B cell (primary cell): ENCODE measurements at regions not wholly inside any gene's neighbourhood (a gene's known extent, or its start where the extent isn't known, plus 50 kb on each side); places are given as distances from the start of the nearest gene placed in this dataset.

Experiments
- ATAC-seq: fragments of 200-7000 bp; cut with Tn5 transposase; one replicate; pipeline ENCODE4 v1.10.0; 2021; ENCODE audit warnings: low read depth, mild to moderate bottlenecking, moderate number of reproducible peaks, moderate library complexity
- CTCF ChIA-PET: fragments of 350-600 bp; sonication (Branson Sonifier 250); formaldehyde crosslinking; loops from one replicate; lab custom pipeline; 2021; ENCODE audit warnings: antibody characterized with exemption, inconsistent platforms; lab: Charles Lee
- POLR2A ChIA-PET: fragments of 350-600 bp; sonication (Branson Sonifier 250); formaldehyde crosslinking; loops from one replicate; lab custom pipeline; 2021; ENCODE audit warnings: antibody characterized with exemption; lab: Charles Lee
- DNase-seq: peaks from one replicate; pipeline ENCODE4 v3.0.0; 2013
- H2AFZ ChIP-seq: 2 replicates; pipeline ENCODE4 v1.6.1; 2012; ENCODE audit warnings: mild to moderate bottlenecking, low read depth, low read length; ENCODE audit not compliant: insufficient read depth, poor library complexity, severe bottlenecking
- H3K27ac ChIP-seq, 2 donors: 1 replicate in 1 of 2; 2 replicates in 1 of 2; pipeline ENCODE4 v1.5.1; 2012 to 2013; ENCODE audit warnings: low read length in 2 of 2, mild to moderate bottlenecking in 2 of 2, moderate library complexity in 1 of 2
- H3K27me3 ChIP-seq, 4 experiments: fragments of 200-600 bp in 1 of 4; sonication (generic) in 1 of 4; replicated peaks in 1 of 4; 1 replicate in 2 of 4; 2 replicates in 2 of 4; pipeline versions ENCODE4 v1.6.1 to v1.7.0; 2013 to 2016; ENCODE audit warnings: low read length in 3 of 4, mild to moderate bottlenecking in 2 of 4, mixed read lengths in 1 of 4, moderate library complexity in 1 of 4; ENCODE audit not compliant: insufficient read depth in 4 of 4, control insufficient read depth in 3 of 4; ENCODE audit errors: control extremely low read depth in 1 of 4
- H3K36me3 ChIP-seq, 2 experiments: replicated peaks in 1 of 2; 1 replicate in 1 of 2; 2 replicates in 1 of 2; pipeline versions ENCODE4 v1.6.1 to v1.7.1; 2013; ENCODE audit warnings: low read length in 1 of 2; ENCODE audit not compliant: insufficient read depth in 2 of 2, control insufficient read depth in 1 of 2; ENCODE audit errors: control extremely low read depth in 1 of 2, extremely low read depth in 1 of 2
- H3K4me1 ChIP-seq, 2 donors: fragments of 200-600 bp in 1 of 2; sonication (generic) in 1 of 2; 1 replicate in 1 of 2; 2 replicates in 1 of 2; pipeline versions ENCODE4 v1.5.1 to v1.6.1; 2013 to 2017; ENCODE audit warnings: low read length in 2 of 2; ENCODE audit not compliant: control insufficient read depth in 2 of 2, insufficient read depth in 2 of 2
- H3K4me2 ChIP-seq: replicated peaks from 2 replicates; pipeline ENCODE3; 2012; ENCODE audit warnings: mild to moderate bottlenecking, low read depth, low read length; ENCODE audit not compliant: poor library complexity, severe bottlenecking
- H3K4me3 ChIP-seq, 5 experiments: fragments of 200-600 bp in 1 of 5; sonication (generic) in 1 of 5; 1 replicate in 3 of 5; 2 replicates in 2 of 5; pipeline versions ENCODE4 v1.5.1 to v1.7.0; 2011 to 2016; ENCODE audit warnings: low read length in 4 of 5, mild to moderate bottlenecking in 4 of 5, low read depth in 2 of 5, control low read depth in 1 of 5, moderate library complexity in 1 of 5; ENCODE audit not compliant: insufficient read depth in 1 of 5; ENCODE audit errors: control extremely low read depth in 1 of 5, extremely low read depth in 1 of 5
- H3K79me2 ChIP-seq: fragments of 200-600 bp; sonication (generic); one replicate; pipeline ENCODE4 v1.6.0; 2016; ENCODE audit warnings: low read length; ENCODE audit not compliant: control insufficient read depth, insufficient read depth
- H3K9ac ChIP-seq: fragments of 200-600 bp; sonication (generic); 2 replicates; pipeline ENCODE4 v1.6.1; 2017; ENCODE audit warnings: mild to moderate bottlenecking, low read length, moderate library complexity
- H3K9me3 ChIP-seq, 3 donors: one replicate each; pipeline versions ENCODE4 v1.6.1 to v1.7.1; 2013; ENCODE audit warnings: low read length in 2 of 3; ENCODE audit not compliant: control insufficient read depth in 2 of 3, insufficient read depth in 1 of 3; ENCODE audit errors: control extremely low read depth in 1 of 3
- H4K20me1 ChIP-seq: 2 replicates; pipeline ENCODE4 v1.6.0; 2012; ENCODE audit warnings: mild to moderate bottlenecking, low read length; ENCODE audit not compliant: insufficient read depth, control insufficient read depth, poor library complexity, severe bottlenecking
- H3K27ac Mint-ChIP-seq: one replicate; pipeline ENCODE4 v1.8.0; 2021; ENCODE audit warnings: mixed read lengths
- H3K27me3 Mint-ChIP-seq: one replicate; pipeline ENCODE4 v1.8.0; 2021; ENCODE audit warnings: mixed read lengths
- H3K4me1 Mint-ChIP-seq: one replicate; pipeline ENCODE4 v1.8.0; 2021; ENCODE audit warnings: mixed read lengths
- H3K4me3 Mint-ChIP-seq: one replicate; pipeline ENCODE4 v1.8.0; 2021; ENCODE audit warnings: mixed read lengths
- H3K9me3 Mint-ChIP-seq: one replicate; pipeline ENCODE4 v1.8.0; 2022; ENCODE audit warnings: mixed read lengths; ENCODE audit not compliant: insufficient read depth
- EZH2 ChIP-seq: IDR thresholded peaks from 2 replicates; pipeline ENCODE4 v1.6.1; 2012; ENCODE audit warnings: borderline replicate concordance, low read depth, mild to moderate bottlenecking, moderate library complexity, low read length; ENCODE audit not compliant: insufficient read depth, poor library complexity, severe bottlenecking
- WGBS: methylation state at CpG from one replicate; pipeline ENCODE4 v1.1.5; 2013; ENCODE audit warnings: missing lambda C conversion rate; ENCODE audit not compliant: insufficient coverage; 5-methylcytosine and 5-hydroxymethylcytosine counted together
- intact Hi-C: fragments of 100-400 bp; cut with micrococcal nuclease; formaldehyde crosslinking; loops from one replicate; pipeline ENCODE4 v1.10.0; 2022
- TF ChIP-seq, protein P1 (sequence below): fragments of 200-600 bp; IDR thresholded peaks from one replicate; pipeline ENCODE4 v1.8.0; 2022; ENCODE audit warnings: antibody characterized with exemption, mild to moderate bottlenecking

DNA sequence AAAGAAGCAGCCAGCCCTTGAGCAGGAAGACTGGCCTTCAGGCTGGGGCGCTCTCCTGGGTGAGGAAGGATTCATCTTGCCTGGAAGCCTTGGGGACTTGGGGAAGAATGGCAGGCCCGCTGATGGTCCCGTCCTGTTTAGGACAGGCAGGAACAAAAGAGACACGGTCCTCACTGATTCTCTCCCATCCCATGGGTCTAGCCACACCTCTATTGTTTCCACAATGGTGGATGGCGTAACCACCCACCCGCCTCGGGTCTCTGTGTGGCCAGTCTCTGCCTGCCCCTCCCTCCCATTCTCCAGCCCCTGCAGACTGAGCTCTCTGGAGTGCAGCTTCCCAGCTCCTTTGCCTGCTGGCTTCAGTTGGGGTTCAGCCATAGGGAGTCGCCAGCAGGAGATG is 284.3 kb downstream of the UACA start:
- no peak overlapping the region for H3K4me3 ChIP-seq
- peaks cover 43 to 49% of the 10 kb centered on the region in 2 donors for H3K4me1 ChIP-seq
- Mint-ChIP-seq H3K9me3 (peaks cover 4% of the 10 kb centered on the region), H3K4me1 (peaks cover 45% of the 10 kb centered on the region), H3K27me3 (peaks cover 7% of the 10 kb centered on the region), H3K27ac (peak overlapping the region; percentile 87), H3K4me3 (peak overlapping the region; percentile 58)
- H3K79me2 ChIP-seq: no peaks in the 10 kb centered on the region
- peak overlapping the region; percentile 65 for H3K4me2 ChIP-seq
- ChIA-PET POLR2A (interaction anchor here (0.7 kb wide), 1 partner anchor 381 kb away, joined by 4 read pairs; the partner anchor contains the start of gene TLE3), CTCF (interaction anchor here (0.9 to 7.0 kb wide), 5 partner anchors 9 to 48 kb away, joined by 3 to 46 read pairs (median 4); no protein-coding TSS in a partner anchor)
- peaks cover 0 to 10% (median 1%) of the 10 kb centered on the region in 4 experiments for H3K27me3 ChIP-seq
- intact Hi-C loops: loop anchor here (5.0 kb wide), 1 partner anchor 1017 kb away; no protein-coding TSS in a partner anchor
- peak overlapping the region; percentile 29 to 58 for H3K27ac ChIP-seq
- no peaks in the 10 kb centered on the region for H3K36me3 ChIP-seq
- TF ChIP-seq, protein P1, sequence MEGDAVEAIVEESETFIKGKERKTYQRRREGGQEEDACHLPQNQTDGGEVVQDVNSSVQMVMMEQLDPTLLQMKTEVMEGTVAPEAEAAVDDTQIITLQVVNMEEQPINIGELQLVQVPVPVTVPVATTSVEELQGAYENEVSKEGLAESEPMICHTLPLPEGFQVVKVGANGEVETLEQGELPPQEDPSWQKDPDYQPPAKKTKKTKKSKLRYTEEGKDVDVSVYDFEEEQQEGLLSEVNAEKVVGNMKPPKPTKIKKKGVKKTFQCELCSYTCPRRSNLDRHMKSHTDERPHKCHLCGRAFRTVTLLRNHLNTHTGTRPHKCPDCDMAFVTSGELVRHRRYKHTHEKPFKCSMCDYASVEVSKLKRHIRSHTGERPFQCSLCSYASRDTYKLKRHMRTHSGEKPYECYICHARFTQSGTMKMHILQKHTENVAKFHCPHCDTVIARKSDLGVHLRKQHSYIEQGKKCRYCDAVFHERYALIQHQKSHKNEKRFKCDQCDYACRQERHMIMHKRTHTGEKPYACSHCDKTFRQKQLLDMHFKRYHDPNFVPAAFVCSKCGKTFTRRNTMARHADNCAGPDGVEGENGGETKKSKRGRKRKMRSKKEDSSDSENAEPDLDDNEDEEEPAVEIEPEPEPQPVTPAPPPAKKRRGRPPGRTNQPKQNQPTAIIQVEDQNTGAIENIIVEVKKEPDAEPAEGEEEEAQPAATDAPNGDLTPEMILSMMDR: no peak
- TF ChIP-seq EZH2: no peak
- ATAC-seq: no peak
- no peaks in the 10 kb centered on the region for H4K20me1 ChIP-seq
- 78% methylated on average over 7 of the region's 8 CpGs for WGBS
- DNase-seq: no peak
- H2AFZ ChIP-seq: peak overlapping the region; percentile 84
- no peak overlapping the region for H3K9ac ChIP-seq
- peaks cover 0 to 25% (median 0%) of the 10 kb centered on the region in 3 donors for H3K9me3 ChIP-seq

DNA sequence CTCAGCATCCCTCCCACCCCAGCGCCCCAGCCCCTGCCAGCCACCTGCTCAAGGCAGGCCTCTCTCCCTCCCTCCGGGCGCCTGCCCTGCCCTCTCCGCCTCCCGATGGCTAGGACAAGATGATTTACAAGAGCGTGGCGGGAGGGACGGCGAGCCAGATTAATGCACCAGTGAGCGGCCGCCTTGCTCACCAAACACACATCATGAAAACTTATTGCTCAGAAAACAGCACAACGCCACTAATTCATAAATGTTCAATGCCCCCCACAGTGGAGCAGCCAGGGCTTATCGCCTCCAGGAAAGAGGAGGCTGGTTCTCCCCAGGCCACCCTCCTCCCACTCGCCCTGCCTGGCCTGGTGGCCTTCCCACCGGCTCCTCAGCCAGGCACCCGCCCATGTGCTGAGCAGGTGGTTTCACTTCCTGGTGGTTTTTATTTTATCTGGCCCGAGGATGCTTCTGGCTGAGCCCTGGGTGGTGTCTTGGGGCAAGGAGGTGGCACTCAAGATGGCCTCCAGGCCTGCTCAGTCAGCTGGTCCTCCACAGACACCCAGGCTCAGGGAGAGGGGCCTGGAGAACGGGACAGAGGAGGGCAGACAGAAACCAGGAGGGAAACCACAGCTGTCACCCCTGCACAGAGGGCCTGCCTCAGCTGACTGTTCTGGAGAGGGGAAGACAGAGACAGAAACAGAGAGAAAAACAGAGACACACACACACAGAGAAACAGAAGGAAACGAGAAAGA is 284.9 kb downstream of the UACA start:
- Histone ChIP-seq H3K4me1 (peaks cover 43 to 50% of the 10 kb centered on the region in 2 donors), H3K4me3 (no peak overlapping the region), H3K4me2 (peak overlapping the region; percentile 65), H3K27me3 (peaks cover 0 to 15% (median 2%) of the 10 kb centered on the region in 4 experiments), H3K27ac (peak overlapping the region; percentile 29 to 58), H2AFZ (peak overlapping the region; percentile 84), H3K79me2 (no peaks in the 10 kb centered on the region), H3K9ac (no peak overlapping the region), H3K36me3 (no peaks in the 10 kb centered on the region), H3K9me3 (peaks cover 0 to 25% (median 0%) of the 10 kb centered on the region in 3 donors), H4K20me1 (no peaks in the 10 kb centered on the region)
- H3K4me1 Mint-ChIP-seq: peaks cover 46% of the 10 kb centered on the region
- intact Hi-C loops: loop anchor here (5.0 kb wide), 1 partner anchor 1016 kb away; no protein-coding TSS in a partner anchor
- peaks cover 4% of the 10 kb centered on the region for H3K9me3 Mint-ChIP-seq
- TF ChIP-seq, protein P1: no peak
- no peak for TF ChIP-seq EZH2
- DNase-seq (peak; percentile 74), ATAC-seq (peak; percentile 74)
- WGBS: 68% methylated on average over 13 of the region's 19 CpGs
- H3K27me3 Mint-ChIP-seq: peaks cover 7% of the 10 kb centered on the region
- ChIA-PET CTCF (interaction anchor here (0.6 to 7.0 kb wide), 5 partner anchors 10 to 49 kb away, joined by 3 to 46 read pairs (median 4); no protein-coding TSS in a partner anchor), POLR2A (interaction anchor here (0.7 kb wide), 1 partner anchor 381 kb away, joined by 4 read pairs; the partner anchor contains the start of gene TLE3)
- peak overlapping the region; percentile 58 for H3K4me3 Mint-ChIP-seq
- peak overlapping the region; percentile 87 for H3K27ac Mint-ChIP-seq
